H9 (cell line): ENCODE measurements at regions not wholly inside any gene's neighbourhood (a gene's known extent, or its start where the extent isn't known, plus 50 kb on each side); places are given as distances from the start of the nearest gene placed in this dataset.
"Not testable (repeated sequence)": the region's sequence is repeated elsewhere in the genome, so short reads cannot be mapped to it uniquely, and the experiment has no call there.

Source experiments
- DNase-seq: peaks from one replicate; pipeline ENCODE4 v3.0.0-alpha.2; 2017
- H2AFZ ChIP-seq: one replicate; pipeline ENCODE4 v1.6.1; 2013; ENCODE audit warnings: mild to moderate bottlenecking, low read length, control low read depth, moderate library complexity
- H2AK5ac ChIP-seq: 2 replicates; pipeline ENCODE4 v1.6.1; 2013; ENCODE audit warnings: low read length, control low read depth, mixed read lengths; ENCODE audit not compliant: insufficient read length
- H2BK120ac ChIP-seq: one replicate; pipeline ENCODE4 v1.6.1; 2013; ENCODE audit warnings: low read depth, mild to moderate bottlenecking, low read length, control low read depth, inconsistent platforms; ENCODE audit not compliant: poor library complexity, severe bottlenecking
- H2BK12ac ChIP-seq: 2 replicates; pipeline ENCODE4 v1.6.1; 2013; ENCODE audit warnings: low read length, control low read depth, mixed read lengths, low read depth; ENCODE audit not compliant: insufficient read length
- H2BK15ac ChIP-seq: 2 replicates; pipeline ENCODE4 v1.6.1; 2013; ENCODE audit warnings: low read depth, low read length, control low read depth
- H2BK20ac ChIP-seq: one replicate; pipeline ENCODE4 v1.6.1; 2013; ENCODE audit warnings: low read depth, mild to moderate bottlenecking, low read length, control low read depth, inconsistent platforms; ENCODE audit not compliant: poor library complexity, severe bottlenecking
- H2BK5ac ChIP-seq: 2 replicates; pipeline ENCODE4 v1.6.1; 2013; ENCODE audit warnings: low read length, control low read depth, mixed read lengths; ENCODE audit not compliant: insufficient read length
- H3K14ac ChIP-seq: 2 replicates; pipeline ENCODE4 v1.6.1; 2013; ENCODE audit warnings: low read length, control low read depth; ENCODE audit not compliant: insufficient read depth
- H3K18ac ChIP-seq: 2 replicates; pipeline ENCODE4 v1.6.1; 2013; ENCODE audit warnings: low read depth, mild to moderate bottlenecking, mixed read lengths, low read length, control low read depth; ENCODE audit not compliant: insufficient read length
- H3K23ac ChIP-seq: 2 replicates; pipeline ENCODE4 v1.6.1; 2013; ENCODE audit warnings: low read length, control low read depth, mixed read lengths, low read depth; ENCODE audit not compliant: insufficient read length
- H3K23me2 ChIP-seq: 2 replicates; pipeline ENCODE4 v1.6.1; 2013; ENCODE audit warnings: low read depth, mild to moderate bottlenecking, mixed read lengths, low read length, control low read depth; ENCODE audit not compliant: insufficient read length, poor library complexity, severe bottlenecking
- H3K27ac ChIP-seq: 2 replicates; pipeline ENCODE4 v1.5.1; 2013; ENCODE audit warnings: low read length, control low read depth, mixed read lengths, low read depth; ENCODE audit not compliant: insufficient read length
- H3K27me3 ChIP-seq: 2 replicates; pipeline ENCODE4 v1.6.1; 2013; ENCODE audit warnings: low read length, control low read depth, inconsistent platforms; ENCODE audit not compliant: insufficient read depth
- H3K4ac ChIP-seq: 2 replicates; pipeline ENCODE4 v1.6.1; 2013; ENCODE audit warnings: low read depth, mild to moderate bottlenecking, control low read depth, inconsistent platforms, low read length, moderate library complexity
- H3K4me1 ChIP-seq: 2 replicates; pipeline ENCODE4 v1.6.1; 2013; ENCODE audit warnings: low read length, control low read depth, inconsistent platforms; ENCODE audit not compliant: insufficient read depth
- H3K4me2 ChIP-seq: 2 replicates; pipeline ENCODE4 v1.6.1; 2013; ENCODE audit warnings: low read length, control low read depth, mixed read lengths; ENCODE audit not compliant: insufficient read length, insufficient read depth
- H3K56ac ChIP-seq: 2 replicates; pipeline ENCODE4 v1.6.1; 2013; ENCODE audit warnings: low read depth, mild to moderate bottlenecking, mixed read lengths, low read length, control low read depth; ENCODE audit not compliant: insufficient read length
- H3K79me1 ChIP-seq: 2 replicates; pipeline ENCODE4 v1.6.1; 2013; ENCODE audit warnings: low read depth, mild to moderate bottlenecking, moderate library complexity, low read length, control low read depth, inconsistent platforms; ENCODE audit not compliant: insufficient read depth, poor library complexity, severe bottlenecking
- H3K79me2 ChIP-seq: 2 replicates; pipeline ENCODE4 v1.6.1; 2013; ENCODE audit warnings: low read length, control low read depth, inconsistent platforms; ENCODE audit not compliant: insufficient read depth
- H3K9ac ChIP-seq: 2 replicates; pipeline ENCODE4 v1.6.1; 2013; ENCODE audit warnings: low read length, control low read depth, mixed read lengths; ENCODE audit not compliant: insufficient read length; ENCODE audit errors: extremely low read depth
- H3K9me3 ChIP-seq: one replicate; pipeline ENCODE4 v1.6.1; 2013; ENCODE audit warnings: low read depth, low read length, inconsistent platforms; ENCODE audit not compliant: control insufficient read depth
- H3T11ph ChIP-seq: one replicate; pipeline ENCODE4 v1.6.1; 2013; ENCODE audit warnings: mild to moderate bottlenecking, low read length, control low read depth, inconsistent platforms
- H4K20me1 ChIP-seq: one replicate; pipeline ENCODE4 v1.6.1; 2013; ENCODE audit not compliant: control insufficient read depth, insufficient read length, insufficient read depth
- H4K5ac ChIP-seq: 2 replicates; pipeline ENCODE4 v1.6.1; 2013; ENCODE audit warnings: low read depth, mild to moderate bottlenecking, mixed read lengths, low read length, control low read depth; ENCODE audit not compliant: insufficient read length
- H4K8ac ChIP-seq: replicated peaks from 2 replicates; pipeline ENCODE4 v1.6.1; 2013; ENCODE audit warnings: low read length, control low read depth, mixed read lengths, low read depth; ENCODE audit not compliant: insufficient read length
- H4K91ac ChIP-seq: 2 replicates; pipeline ENCODE4 v1.6.1; 2013; ENCODE audit warnings: low read depth, mild to moderate bottlenecking, moderate library complexity, mixed read lengths, low read length, control low read depth; ENCODE audit not compliant: insufficient read length
- H3K27ac Mint-ChIP-seq, 3 experiments: 2 replicates in 2 of 3; 3 replicates in 1 of 3; pipeline ENCODE4 v1.8.0; 2020 to 2021; ENCODE audit warnings: mixed read lengths in 3 of 3, mild to moderate bottlenecking in 1 of 3, moderate library complexity in 1 of 3
- H3K27me3 Mint-ChIP-seq: 2 replicates; pipeline ENCODE4 v1.8.0; 2021; ENCODE audit warnings: low read depth, mild to moderate bottlenecking, moderate library complexity, mixed read lengths
- H3K36me3 Mint-ChIP-seq, 3 experiments: 2 replicates in 2 of 3; 3 replicates in 1 of 3; pipeline ENCODE4 v1.8.0; 2020 to 2021; ENCODE audit warnings: low read depth in 3 of 3, mixed read lengths in 3 of 3; ENCODE audit not compliant: insufficient read depth in 1 of 3
- H3K4me1 Mint-ChIP-seq, 2 experiments: 2 replicates each; pipeline ENCODE4 v1.8.0; 2020; ENCODE audit warnings: mixed read lengths in 2 of 2
- H3K4me3 Mint-ChIP-seq, 2 experiments: 2 replicates in 1 of 2; 3 replicates in 1 of 2; pipeline ENCODE4 v1.8.0; 2020 to 2021; ENCODE audit warnings: mild to moderate bottlenecking in 2 of 2, mixed read lengths in 2 of 2, moderate library complexity in 1 of 2
- H3K9me3 Mint-ChIP-seq, 2 experiments: 2 replicates in 1 of 2; 3 replicates in 1 of 2; pipeline ENCODE4 v1.8.0; 2020; ENCODE audit warnings: mild to moderate bottlenecking in 2 of 2, mixed read lengths in 2 of 2, moderate library complexity in 1 of 2
- CTCF ChIP-seq: fragments of 200-600 bp; sonication (generic); conservative IDR thresholded peaks from 3 replicates; pipeline ENCODE4 v1.8.0; 2021; ENCODE audit warnings: antibody characterized with exemption, mild to moderate bottlenecking
- WGBS: extraction: QIAGEN DNeasy Blood & Tissue Kit; methylation state at CpG from one replicate; pipeline ENCODE4 v1.1.7; 2013; ENCODE audit warnings: missing lambda C conversion rate, low lambda C conversion rate, mixed read lengths; ENCODE audit not compliant: insufficient read length; ENCODE audit errors: extremely low coverage; 5-methylcytosine and 5-hydroxymethylcytosine counted together

DNA sequence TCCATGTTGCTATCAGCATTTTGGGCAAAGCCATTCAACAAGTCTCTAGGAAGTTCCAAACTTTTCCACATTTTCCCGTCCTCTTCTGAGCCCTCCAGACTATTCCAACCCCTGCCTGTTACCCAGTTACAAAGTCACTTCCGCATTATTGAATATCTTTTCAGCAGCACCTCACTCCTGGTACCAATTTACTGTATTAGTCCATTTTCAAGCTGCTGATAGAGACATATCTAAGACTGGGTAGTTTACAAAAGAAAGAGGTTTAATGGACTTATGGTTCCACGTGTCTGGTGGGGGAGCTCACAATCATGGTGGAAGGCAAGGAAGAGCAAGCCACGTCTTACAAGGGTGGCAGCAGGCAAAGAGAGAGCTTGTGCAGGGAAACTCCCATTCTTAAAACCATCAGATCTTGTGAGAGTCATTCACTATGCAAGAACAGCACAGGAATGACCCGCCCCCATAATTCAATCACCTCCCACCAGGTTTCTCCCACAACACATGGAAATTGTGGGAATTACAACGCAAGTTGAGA is 435.6 kb upstream of the GRM7 start:
- H2BK5ac ChIP-seq = no peak overlapping the region
- no peak overlapping the region for H2BK20ac ChIP-seq
- H3K23me2 ChIP-seq = no peaks in the 10 kb centered on the region
- Mint-ChIP-seq H3K4me3 (no peak overlapping the region), H3K27ac (no peak overlapping the region), H3K9me3 (peaks cover 45 to 48% of the 10 kb centered on the region in 2 experiments), H3K4me1 (peaks cover 11% of the 10 kb centered on the region in 2 experiments), H3K27me3 (no peaks in the 10 kb centered on the region), H3K36me3 (peaks cover 22 to 37% (median 25%) of the 10 kb centered on the region in 3 experiments)
- no CpG with 5 or more reads among the region's 6 CpGs for WGBS
- no peak overlapping the region for H3K23ac ChIP-seq
- H2BK12ac ChIP-seq = no peak overlapping the region
- no peak overlapping the region for H2AK5ac ChIP-seq
- H3K4me2 ChIP-seq = no peak overlapping the region
- H3T11ph ChIP-seq = no peak overlapping the region
- no peak for DNase-seq
- no peaks in the 10 kb centered on the region for H3K79me1 ChIP-seq
- no peaks in the 10 kb centered on the region for H3K9me3 ChIP-seq
- no peaks in the 10 kb centered on the region for H3K27me3 ChIP-seq
- no peak overlapping the region for H2BK120ac ChIP-seq
- H4K91ac ChIP-seq = no peak overlapping the region
- H4K8ac ChIP-seq = no peak overlapping the region
- no peak overlapping the region for H3K27ac ChIP-seq
- H3K79me2 ChIP-seq = no peaks in the 10 kb centered on the region
- H4K20me1 ChIP-seq = no peaks in the 10 kb centered on the region
- H3K56ac ChIP-seq = no peak overlapping the region
- no peak overlapping the region for H3K9ac ChIP-seq
- no peak overlapping the region for H3K4ac ChIP-seq
- H3K4me1 ChIP-seq = peaks cover 3% of the 10 kb centered on the region; the same call in 1 of the 2 replicates
- H3K18ac ChIP-seq = no peak overlapping the region
- TF ChIP-seq CTCF = no peak
- no peak overlapping the region for H2AFZ ChIP-seq
- H3K14ac ChIP-seq = no peak overlapping the region
- no peak overlapping the region for H4K5ac ChIP-seq
- H2BK15ac ChIP-seq = no peak overlapping the region

DNA sequence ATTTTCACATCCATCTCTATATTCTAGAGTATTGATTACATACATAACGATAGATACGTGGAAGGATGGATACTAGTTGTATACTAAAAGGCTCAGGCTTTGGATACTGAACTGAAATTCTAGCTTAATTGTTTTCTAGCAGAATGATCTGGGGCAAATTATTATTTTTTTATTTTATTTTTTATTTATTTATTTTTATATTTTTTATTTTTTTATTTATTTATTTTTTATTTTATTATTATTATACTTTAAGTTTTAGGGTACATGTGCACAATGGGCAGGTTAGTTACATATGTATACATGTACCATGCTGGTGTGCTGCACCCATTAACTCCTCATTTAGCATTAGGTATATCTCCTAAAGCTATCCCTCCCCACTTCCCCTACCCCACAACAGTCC is 432.6 kb upstream of the GRM7 start:
- peaks cover 18 to 33% (median 21%) of the 10 kb centered on the region in 3 experiments for H3K36me3 Mint-ChIP-seq
- H3K4ac ChIP-seq, H3K27me3 ChIP-seq, H3K14ac ChIP-seq, H3K23me2 ChIP-seq, H3K27ac ChIP-seq, H4K8ac ChIP-seq, H3K27me3 Mint-ChIP-seq, H2BK5ac ChIP-seq, H3K23ac ChIP-seq, H2BK20ac ChIP-seq, H2AK5ac ChIP-seq, DNase-seq, H3K4me1 ChIP-seq, H3T11ph ChIP-seq, H3K27ac Mint-ChIP-seq, H3K79me1 ChIP-seq, H3K4me2 ChIP-seq, H2AFZ ChIP-seq, H3K56ac ChIP-seq, H2BK15ac ChIP-seq, H3K4me1 Mint-ChIP-seq, H2BK12ac ChIP-seq, H3K9me3 ChIP-seq, H4K5ac ChIP-seq, H3K18ac ChIP-seq, H4K20me1 ChIP-seq, H2BK120ac ChIP-seq, H3K9ac ChIP-seq, H4K91ac ChIP-seq, H3K4me3 Mint-ChIP-seq, H3K79me2 ChIP-seq: not testable (repeated sequence)
- WGBS = no CpG with 5 or more reads among the region's 2 CpGs
- peaks cover 43% of the 10 kb centered on the region in 2 experiments for H3K9me3 Mint-ChIP-seq
